ENCODE measurements at regions not wholly inside any gene's neighbourhood (a gene's known extent, or its start where the extent isn't known, plus 50 kb on each side); places are given as distances from the start of the nearest gene placed in this dataset.

- in situ Hi-C loops (cut with HindIII; ENCODE audit: low sequenced_read_pairs) = no loop called here
- H3K4me3 ChIP-seq (ENCODE audit: low read depth, low read length) = no peak overlapping the region
- TF ChIP-seq CTCF (IDR thresholded peaks at IDR 0.05; ENCODE audit: low read depth, low read length, missing control alignments) = no peak
- DNase-seq (ENCODE audit: low read depth) = no peak
These were observed 160.2 kb upstream of the UNC5B start for GRCh38 chr10:71052076-71052660.

- DNase-seq (ENCODE audit: low read depth) = no peak
- no peak overlapping the region for H3K4me3 ChIP-seq (ENCODE audit: low read depth, low read length)
- in situ Hi-C loops (cut with HindIII; ENCODE audit: low sequenced_read_pairs) = no loop called here
- TF ChIP-seq CTCF (IDR thresholded peaks at IDR 0.05; ENCODE audit: low read depth, low read length, missing control alignments) = no peak
These were observed 159.7 kb upstream of the UNC5B start for GRCh38 chr10:71052708-71053107.

GRCh38 chr10:71053169-71053895 lies 159.0 kb upstream of the UNC5B start:
- no peak for DNase-seq (ENCODE audit: low read depth)
- in situ Hi-C loops (cut with HindIII; ENCODE audit: low sequenced_read_pairs) = no loop called here
- no peak for TF ChIP-seq CTCF (IDR thresholded peaks at IDR 0.05; ENCODE audit: low read depth, low read length, missing control alignments)
- H3K4me3 ChIP-seq (ENCODE audit: low read depth, low read length) = no peak overlapping the region

- no peak for TF ChIP-seq CTCF (IDR thresholded peaks at IDR 0.05; ENCODE audit: low read depth, low read length, missing control alignments)
- no peak overlapping the region for H3K4me3 ChIP-seq (ENCODE audit: low read depth, low read length)
- DNase-seq (ENCODE audit: low read depth) = no peak
- in situ Hi-C loops (cut with HindIII; ENCODE audit: low sequenced_read_pairs) = no loop called here
These were observed 154.1 kb upstream of the UNC5B start for GRCh38 chr10:71058308-71058707.

- in situ Hi-C loops (cut with HindIII; ENCODE audit: low sequenced_read_pairs) = no loop called here
- no peak for TF ChIP-seq CTCF (IDR thresholded peaks at IDR 0.05; ENCODE audit: low read depth, low read length, missing control alignments)
These were observed 153.1 kb upstream of the UNC5B start for GRCh38 chr10:71059054-71059818.

GRCh38 chr10:71059943-71060342 lies 152.4 kb upstream of the UNC5B start:
- DNase-seq (ENCODE audit: low read depth) = no peak
- TF ChIP-seq CTCF (IDR thresholded peaks at IDR 0.05; ENCODE audit: low read depth, low read length, missing control alignments) = no peak
- no peak overlapping the region for H3K4me3 ChIP-seq (ENCODE audit: low read depth, low read length)
- in situ Hi-C loops (cut with HindIII; ENCODE audit: low sequenced_read_pairs) = no loop called here

More at GRCh38 chr10:71059054-71059818, 153.1 kb upstream of the UNC5B start:
- DNase-seq (ENCODE audit: low read depth) = no peak
- no peak overlapping the region for H3K4me3 ChIP-seq (ENCODE audit: low read depth, low read length)

Data from astrocyte of the cerebellum (primary cell).